Caco-2 (cell line): ENCODE measurements at regions not wholly inside any gene's neighbourhood (a gene's known extent, or its start where the extent isn't known, plus 50 kb on each side); places are given as distances from the start of the nearest gene placed in this dataset.

ENCODE experiments used
- BruUV-seq: library from RNA; stranded (reverse); fragments of 400-500 nt; replicated peaks from 2 replicates; lab custom pipeline; 2021; lab: Mats Ljungman, UMichigan
- CTCF ChIA-PET: fragments of 300-600 bp; sonication (Branson Sonifier 250); formaldehyde crosslinking; loops from one replicate; lab custom pipeline; 2022; ENCODE audit warnings: antibody characterized with exemption; lab: Charles Lee
- POLR2A ChIA-PET: fragments of 300-600 bp; sonication (Branson Sonifier 250); formaldehyde crosslinking; loops from one replicate; lab custom pipeline; 2022; ENCODE audit warnings: antibody characterized with exemption; lab: Charles Lee
- DNase-seq, 2 experiments: peaks; one replicate each; pipeline versions ENCODE4 v3.0.0 to v3.0.0-alpha.2; 2020 to 2022
- H3K27me3 ChIP-seq: replicated peaks from 2 replicates; pipeline ENCODE4 v1.6.0; 2011; ENCODE audit warnings: low read length; ENCODE audit not compliant: control insufficient read depth, insufficient read depth
- H3K36me3 ChIP-seq: 2 replicates; pipeline ENCODE4 v1.5.1; 2011; ENCODE audit warnings: low read length; ENCODE audit not compliant: control insufficient read depth, insufficient read depth
- H3K4me1 ChIP-seq: fragments of 250-450 bp; sonication (Bioruptor Pico); 2 replicates; pipeline ENCODE4 v1.5.1; 2020; ENCODE audit warnings: mild to moderate bottlenecking
- H3K4me3 ChIP-seq: 2 replicates; pipeline ENCODE4 v1.5.1; 2011; ENCODE audit warnings: low read depth, mild to moderate bottlenecking, control low read depth, low read length
- H3K9me3 ChIP-seq: fragments of 250-450 bp; sonication (Bioruptor Pico); 2 replicates; pipeline ENCODE4 v1.5.1; 2020; ENCODE audit warnings: mild to moderate bottlenecking, moderate library complexity
- H3K27ac Mint-ChIP-seq: one replicate; pipeline ENCODE4 v1.8.0; 2022; ENCODE audit warnings: mixed read lengths; ENCODE audit not compliant: unreplicated experiment
- H3K27me3 Mint-ChIP-seq: one replicate; pipeline ENCODE4 v1.8.0; 2022; ENCODE audit warnings: mixed read lengths; ENCODE audit not compliant: insufficient read depth, unreplicated experiment
- H3K36me3 Mint-ChIP-seq: one replicate; pipeline ENCODE4 v1.8.0; 2022; ENCODE audit warnings: mild to moderate bottlenecking, mixed read lengths; ENCODE audit not compliant: insufficient read depth, unreplicated experiment
- H3K4me1 Mint-ChIP-seq: one replicate; pipeline ENCODE4 v1.8.0; 2022; ENCODE audit warnings: low read depth, mixed read lengths; ENCODE audit not compliant: unreplicated experiment
- H3K4me3 Mint-ChIP-seq: one replicate; pipeline ENCODE4 v1.8.0; 2022; ENCODE audit warnings: mild to moderate bottlenecking, moderate library complexity, mixed read lengths; ENCODE audit not compliant: unreplicated experiment
- H3K9me3 Mint-ChIP-seq: one replicate; pipeline ENCODE4 v1.8.0; 2022; ENCODE audit warnings: mixed read lengths; ENCODE audit not compliant: unreplicated experiment
- intact Hi-C: fragments of 100-400 bp; cut with micrococcal nuclease; formaldehyde crosslinking; loops from one replicate; pipeline ENCODE4 v1.10.0; 2022; ENCODE audit not compliant: unreplicated experiment
- TF ChIP-seq, protein P1 (sequence below), 2 experiments: fragments of 200-600 bp in 1 of 2; IDR thresholded peaks; 1 replicate in 1 of 2; 2 replicates in 1 of 2; pipeline versions ENCODE4 v1.5.1 to v1.8.0; 2011 to 2022; ENCODE audit warnings: antibody characterized with exemption in 1 of 2, control low read depth in 1 of 2, inconsistent platforms in 1 of 2, low read depth in 1 of 2, low read length in 1 of 2, mild to moderate bottlenecking in 1 of 2, moderate library complexity in 1 of 2; ENCODE audit not compliant: insufficient read depth in 1 of 2, severe bottlenecking in 1 of 2, unreplicated experiment in 1 of 2

DNA sequence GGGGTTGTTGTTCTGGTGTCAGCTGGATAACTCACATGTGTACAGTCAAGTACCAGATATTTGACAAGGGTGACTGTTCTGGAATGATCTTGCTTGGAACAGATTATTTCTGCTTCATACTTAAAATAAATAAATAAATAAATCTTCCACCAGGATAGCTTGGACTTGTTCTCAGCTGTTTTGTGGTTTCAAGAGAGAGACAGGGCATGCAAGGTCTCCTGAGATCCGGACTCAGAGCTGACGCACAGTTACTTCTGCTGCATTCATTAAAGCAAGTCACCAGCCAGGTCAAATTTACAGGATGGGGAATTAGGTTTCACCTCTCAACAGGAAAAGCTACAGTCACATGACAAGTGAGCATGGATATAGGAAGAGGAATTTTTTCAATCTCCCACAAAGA, 285.0 kb upstream of the SPTLC3 start:
- Mint-ChIP-seq H3K27me3 (peaks cover 5% of the 10 kb centered on the region), H3K36me3 (no peaks in the 10 kb centered on the region), H3K4me1 (peaks cover 9% of the 10 kb centered on the region), H3K9me3 (no peaks in the 10 kb centered on the region), H3K4me3 (no peak overlapping the region), H3K27ac (no peak overlapping the region)
- Histone ChIP-seq H3K9me3 (no peaks in the 10 kb centered on the region), H3K4me3 (no peak overlapping the region), H3K27me3 (no peaks in the 10 kb centered on the region), H3K4me1 (0 out of 2 replicates have a peak, but pooled peaks cover 7% of the 10 kb centered on the region), H3K36me3 (no peaks in the 10 kb centered on the region)
- ChIA-PET POLR2A (no interaction called here), CTCF (no interaction called here)
- no TSS peak for BruUV-seq
- DNase-seq = no peak
- TF ChIP-seq, protein P1, sequence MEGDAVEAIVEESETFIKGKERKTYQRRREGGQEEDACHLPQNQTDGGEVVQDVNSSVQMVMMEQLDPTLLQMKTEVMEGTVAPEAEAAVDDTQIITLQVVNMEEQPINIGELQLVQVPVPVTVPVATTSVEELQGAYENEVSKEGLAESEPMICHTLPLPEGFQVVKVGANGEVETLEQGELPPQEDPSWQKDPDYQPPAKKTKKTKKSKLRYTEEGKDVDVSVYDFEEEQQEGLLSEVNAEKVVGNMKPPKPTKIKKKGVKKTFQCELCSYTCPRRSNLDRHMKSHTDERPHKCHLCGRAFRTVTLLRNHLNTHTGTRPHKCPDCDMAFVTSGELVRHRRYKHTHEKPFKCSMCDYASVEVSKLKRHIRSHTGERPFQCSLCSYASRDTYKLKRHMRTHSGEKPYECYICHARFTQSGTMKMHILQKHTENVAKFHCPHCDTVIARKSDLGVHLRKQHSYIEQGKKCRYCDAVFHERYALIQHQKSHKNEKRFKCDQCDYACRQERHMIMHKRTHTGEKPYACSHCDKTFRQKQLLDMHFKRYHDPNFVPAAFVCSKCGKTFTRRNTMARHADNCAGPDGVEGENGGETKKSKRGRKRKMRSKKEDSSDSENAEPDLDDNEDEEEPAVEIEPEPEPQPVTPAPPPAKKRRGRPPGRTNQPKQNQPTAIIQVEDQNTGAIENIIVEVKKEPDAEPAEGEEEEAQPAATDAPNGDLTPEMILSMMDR (IDR thresholded peaks at IDR 0.05; ENCODE audit: insufficient read depth in 1 of 2, low read depth in 1 of 2, low read length in 1 of 2, severe bottlenecking in 1 of 2, unreplicated experiment in 1 of 2) = no peak
- intact Hi-C loops = no loop called here

DNA sequence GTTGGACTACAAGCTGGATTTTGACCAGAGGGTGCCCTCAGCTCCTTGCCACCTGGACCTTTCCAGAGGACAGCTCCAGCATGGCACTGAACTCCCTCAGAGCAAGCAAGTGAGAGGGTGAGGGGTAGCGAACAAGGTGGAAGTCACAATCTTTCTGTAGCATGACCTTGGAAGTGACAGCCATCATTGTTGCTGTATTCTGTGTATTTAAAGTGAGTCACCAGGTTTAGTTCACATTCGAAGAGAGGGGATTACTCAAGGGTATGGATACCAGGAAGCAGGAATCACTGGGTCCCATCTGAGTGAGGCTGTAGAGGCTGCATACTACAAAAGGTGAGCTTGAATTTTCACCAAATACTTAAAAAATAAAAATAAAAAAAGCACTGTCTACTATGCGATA, 280.0 kb upstream of the SPTLC3 start:
- H3K27me3 Mint-ChIP-seq = peaks cover 6% of the 10 kb centered on the region
- no peak overlapping the region for H3K27ac Mint-ChIP-seq
- Histone ChIP-seq H3K27me3 (no peaks in the 10 kb centered on the region), H3K9me3 (no peaks in the 10 kb centered on the region), H3K4me3 (no peak overlapping the region), H3K4me1 (no peaks in the 10 kb centered on the region), H3K36me3 (no peaks in the 10 kb centered on the region)
- BruUV-seq = no TSS peak
- no peaks in the 10 kb centered on the region for H3K4me1 Mint-ChIP-seq
- TF ChIP-seq, protein P1 (IDR thresholded peaks at IDR 0.05; ENCODE audit: insufficient read depth in 1 of 2, low read depth in 1 of 2, low read length in 1 of 2, severe bottlenecking in 1 of 2, unreplicated experiment in 1 of 2) = no peak
- ChIA-PET POLR2A (no interaction called here), CTCF (no interaction called here)
- H3K9me3 Mint-ChIP-seq = no peaks in the 10 kb centered on the region
- no peak for DNase-seq
- no peaks in the 10 kb centered on the region for H3K36me3 Mint-ChIP-seq
- intact Hi-C loops = no loop called here
- no peak overlapping the region for H3K4me3 Mint-ChIP-seq

DNA sequence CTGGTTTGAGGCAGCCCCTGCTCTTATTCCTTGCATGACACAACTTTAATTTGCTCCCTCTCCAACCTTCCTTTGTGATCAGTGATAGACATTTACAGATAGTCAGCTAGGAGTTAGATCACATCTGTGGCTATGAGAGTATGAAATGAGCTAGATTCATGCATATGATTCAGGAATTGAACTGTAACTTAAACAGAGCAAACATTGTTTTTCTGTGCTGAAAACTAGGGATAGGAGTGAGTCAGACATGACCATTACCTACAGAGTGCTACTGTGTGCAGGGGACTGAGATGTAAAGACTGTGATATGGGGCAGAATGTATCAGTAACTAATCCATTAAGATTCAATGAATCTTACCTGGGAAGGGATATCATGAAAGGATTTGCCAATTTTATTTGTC, 279.4 kb upstream of the SPTLC3 start:
- Histone ChIP-seq H3K4me1 (no peaks in the 10 kb centered on the region), H3K9me3 (no peaks in the 10 kb centered on the region), H3K4me3 (no peak overlapping the region), H3K27me3 (no peaks in the 10 kb centered on the region), H3K36me3 (no peaks in the 10 kb centered on the region)
- H3K4me3 Mint-ChIP-seq = no peak overlapping the region
- H3K4me1 Mint-ChIP-seq = no peaks in the 10 kb centered on the region
- TF ChIP-seq, protein P1 (IDR thresholded peaks at IDR 0.05; ENCODE audit: insufficient read depth in 1 of 2, low read depth in 1 of 2, low read length in 1 of 2, severe bottlenecking in 1 of 2, unreplicated experiment in 1 of 2) = no peak
- BruUV-seq = no TSS peak
- H3K27me3 Mint-ChIP-seq = peaks cover 9% of the 10 kb centered on the region
- CTCF ChIA-PET = no interaction called here
- H3K9me3 Mint-ChIP-seq = no peaks in the 10 kb centered on the region
- H3K36me3 Mint-ChIP-seq = no peaks in the 10 kb centered on the region
- DNase-seq = no peak
- intact Hi-C loops = no loop called here
- no peak overlapping the region for H3K27ac Mint-ChIP-seq
- POLR2A ChIA-PET = no interaction called here
